ENCODE measurements at regions not wholly inside any gene's neighbourhood (a gene's known extent, or its start where the extent isn't known, plus 50 kb on each side); places are given as distances from the start of the nearest gene placed in this dataset.
"Not testable (repeated sequence)": the region's sequence is repeated elsewhere in the genome, so short reads cannot be mapped to it uniquely, and the experiment has no call there.

DNA sequence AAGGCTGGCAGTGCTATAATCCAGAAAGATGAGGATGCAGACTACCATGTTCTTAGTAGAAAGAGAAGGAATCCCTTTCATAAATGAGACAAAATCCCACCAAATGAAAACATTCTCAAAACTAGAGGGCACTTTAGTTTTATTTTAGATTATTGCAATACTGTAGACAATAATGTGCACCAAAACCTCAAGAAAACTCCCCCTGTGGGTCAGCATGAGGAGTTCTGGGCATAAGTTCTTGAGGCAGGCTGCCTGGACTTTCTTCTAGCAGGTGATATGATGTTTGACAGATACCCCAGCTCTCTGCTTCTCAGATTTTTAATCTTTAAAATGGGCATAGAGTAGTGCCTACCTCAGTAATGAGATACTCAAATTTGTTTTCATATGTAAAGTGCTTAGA lies 196.3 kb upstream of the CTNND2 start:
- no peak for DNase-seq (ENCODE audit: low spot score)
- TF ChIP-seq, protein P1, sequence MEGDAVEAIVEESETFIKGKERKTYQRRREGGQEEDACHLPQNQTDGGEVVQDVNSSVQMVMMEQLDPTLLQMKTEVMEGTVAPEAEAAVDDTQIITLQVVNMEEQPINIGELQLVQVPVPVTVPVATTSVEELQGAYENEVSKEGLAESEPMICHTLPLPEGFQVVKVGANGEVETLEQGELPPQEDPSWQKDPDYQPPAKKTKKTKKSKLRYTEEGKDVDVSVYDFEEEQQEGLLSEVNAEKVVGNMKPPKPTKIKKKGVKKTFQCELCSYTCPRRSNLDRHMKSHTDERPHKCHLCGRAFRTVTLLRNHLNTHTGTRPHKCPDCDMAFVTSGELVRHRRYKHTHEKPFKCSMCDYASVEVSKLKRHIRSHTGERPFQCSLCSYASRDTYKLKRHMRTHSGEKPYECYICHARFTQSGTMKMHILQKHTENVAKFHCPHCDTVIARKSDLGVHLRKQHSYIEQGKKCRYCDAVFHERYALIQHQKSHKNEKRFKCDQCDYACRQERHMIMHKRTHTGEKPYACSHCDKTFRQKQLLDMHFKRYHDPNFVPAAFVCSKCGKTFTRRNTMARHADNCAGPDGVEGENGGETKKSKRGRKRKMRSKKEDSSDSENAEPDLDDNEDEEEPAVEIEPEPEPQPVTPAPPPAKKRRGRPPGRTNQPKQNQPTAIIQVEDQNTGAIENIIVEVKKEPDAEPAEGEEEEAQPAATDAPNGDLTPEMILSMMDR (IDR thresholded peaks at IDR 0.05; ENCODE audit: borderline replicate concordance, control extremely low read depth, extremely low read depth, insufficient read depth, missing control alignments) = no peak
- in situ Hi-C loops (cut with MboI; ENCODE audit: low sequenced_read_pairs, unreplicated experiment) = no loop called here

DNA sequence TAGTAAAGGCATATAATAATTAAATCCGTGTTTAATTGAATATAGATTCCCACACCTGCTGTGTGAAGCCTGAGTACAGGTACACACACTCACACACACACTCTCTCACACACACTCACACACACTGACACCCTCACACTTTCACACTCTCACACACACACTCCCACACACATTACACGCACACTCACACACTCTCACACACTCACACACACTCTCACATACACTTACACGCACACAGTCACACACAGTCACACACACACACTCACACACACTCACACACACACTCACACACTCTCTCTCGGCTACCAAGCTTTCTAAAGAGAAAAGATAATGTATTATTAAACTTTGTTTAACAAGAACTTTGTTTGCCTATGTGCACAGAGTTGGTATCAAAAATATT lies 195.1 kb upstream of the CTNND2 start:
- DNase-seq (ENCODE audit: low spot score) = no peak
- TF ChIP-seq, protein P1 (IDR thresholded peaks at IDR 0.05; ENCODE audit: borderline replicate concordance, control extremely low read depth, extremely low read depth, insufficient read depth, missing control alignments) = no peak
- in situ Hi-C loops (cut with MboI; ENCODE audit: low sequenced_read_pairs, unreplicated experiment) = no loop called here

DNA sequence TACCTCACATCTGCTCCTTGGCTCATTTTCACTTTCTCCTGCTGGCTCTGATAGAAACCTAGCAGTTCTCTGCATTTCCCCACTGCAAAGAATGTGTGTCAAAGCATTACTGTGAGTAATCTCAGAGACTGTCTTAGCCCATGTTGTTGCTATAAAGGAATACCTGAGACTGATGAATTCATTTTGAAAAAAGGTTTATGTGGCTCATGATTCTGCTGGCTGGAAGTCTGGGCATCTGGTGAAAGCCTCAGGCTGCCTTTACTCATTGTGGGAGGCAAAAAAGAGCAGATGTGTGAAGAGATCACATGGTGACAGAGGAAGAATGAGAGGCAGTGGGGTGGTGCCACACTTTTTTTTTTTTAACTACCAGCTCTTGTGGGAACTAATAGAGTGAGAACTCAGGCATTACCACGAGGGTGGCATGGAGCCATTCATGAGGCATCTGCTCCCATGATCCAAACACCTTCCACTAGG lies 191.6 kb upstream of the CTNND2 start:
- in situ Hi-C loops (cut with MboI; ENCODE audit: low sequenced_read_pairs, unreplicated experiment) = no loop called here
- TF ChIP-seq, protein P1 (IDR thresholded peaks at IDR 0.05; ENCODE audit: borderline replicate concordance, control extremely low read depth, extremely low read depth, insufficient read depth, missing control alignments) = no peak
- DNase-seq (ENCODE audit: low spot score) = no peak

DNA sequence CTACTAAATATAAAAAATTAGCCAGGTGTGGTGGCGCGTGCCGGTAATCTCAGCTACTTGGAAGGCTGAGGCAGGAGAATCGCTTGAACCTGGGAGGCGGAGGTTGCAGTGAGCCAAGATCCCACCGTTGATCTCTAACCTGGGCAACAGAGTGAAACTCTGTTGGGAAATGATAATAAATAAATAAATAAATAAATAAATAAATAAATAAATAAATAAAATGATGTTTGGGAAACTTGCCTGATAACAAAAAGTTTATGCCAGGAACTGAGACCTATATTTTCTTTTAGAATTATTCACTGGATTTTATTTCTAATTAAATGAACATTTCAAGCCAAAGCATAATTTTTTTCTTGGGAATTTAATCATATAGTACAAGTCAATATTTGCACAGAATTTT lies 189.3 kb upstream of the CTNND2 start:
- in situ Hi-C loops (cut with MboI; ENCODE audit: low sequenced_read_pairs, unreplicated experiment) = no loop called here

DNA sequence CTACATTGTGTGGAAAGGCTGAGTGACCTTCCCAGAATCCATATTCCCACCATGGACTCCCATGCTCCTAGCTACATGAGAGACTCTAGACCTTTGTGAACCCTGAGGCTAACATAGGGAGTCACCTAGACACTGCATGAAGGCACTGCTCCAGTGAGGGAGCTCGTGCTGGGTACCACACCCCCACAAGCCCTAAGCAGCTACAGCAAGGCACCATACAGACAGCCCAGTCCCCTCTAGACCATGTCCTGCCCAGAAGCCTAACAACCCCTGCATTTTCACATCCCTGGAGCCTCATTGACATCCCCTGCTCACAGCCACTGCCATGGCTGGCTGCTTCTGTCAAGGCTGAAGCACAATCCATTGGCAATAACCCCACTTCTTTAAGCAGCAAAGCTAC lies 176.5 kb upstream of the CTNND2 start:
- in situ Hi-C loops (cut with MboI; ENCODE audit: low sequenced_read_pairs, unreplicated experiment) = no loop called here
- TF ChIP-seq, protein P1 (IDR thresholded peaks at IDR 0.05; ENCODE audit: borderline replicate concordance, control extremely low read depth, extremely low read depth, insufficient read depth, missing control alignments) = no peak
- DNase-seq (ENCODE audit: low spot score) = no peak

More for the DNA sequence above, 189.3 kb upstream of the CTNND2 start:
- DNase-seq (ENCODE audit: low spot score) = no peak
- TF ChIP-seq, protein P1 (IDR thresholded peaks at IDR 0.05; ENCODE audit: borderline replicate concordance, control extremely low read depth, extremely low read depth, insufficient read depth, missing control alignments) = no peak

DNA sequence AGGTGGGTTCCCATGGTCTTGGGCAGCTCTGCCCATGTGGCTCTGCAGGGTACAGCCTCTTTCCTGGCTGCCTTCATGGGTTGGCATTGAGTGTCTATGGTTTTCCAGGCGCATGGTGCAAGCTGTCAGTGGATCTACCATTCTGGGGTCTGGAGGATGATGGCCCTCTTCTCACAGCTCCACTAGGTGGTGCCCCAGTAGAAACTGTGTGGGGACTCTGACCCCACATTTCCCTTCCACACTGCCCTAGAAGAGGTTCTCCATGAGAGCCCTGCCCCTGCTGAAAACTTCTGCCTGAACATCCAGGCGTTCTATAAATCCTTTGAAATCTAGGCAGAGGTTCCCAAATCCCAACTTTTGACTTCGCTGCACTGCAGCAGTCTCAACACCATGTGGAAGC lies 174.0 kb upstream of the CTNND2 start:
- DNase-seq (ENCODE audit: low spot score); in situ Hi-C loops (cut with MboI; ENCODE audit: low sequenced_read_pairs, unreplicated experiment): not testable (repeated sequence)

DNA sequence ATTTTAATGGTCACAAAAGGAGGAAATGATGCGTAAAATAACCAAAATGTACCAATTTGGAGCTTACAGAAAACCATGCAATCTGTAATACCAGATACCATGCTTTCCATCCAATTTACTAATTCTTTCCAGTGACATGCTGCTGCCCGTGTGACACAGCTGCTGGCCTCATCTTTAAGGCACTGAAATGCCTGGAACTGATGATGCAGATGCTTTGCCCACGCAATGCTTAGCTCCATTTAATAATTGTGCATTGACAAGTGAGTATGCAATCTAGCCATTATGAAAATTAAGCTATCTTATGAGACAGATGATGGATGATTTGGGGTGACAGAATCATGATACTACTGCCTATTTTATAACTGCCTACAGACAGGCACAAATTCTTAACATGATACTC lies 169.2 kb upstream of the CTNND2 start:
- in situ Hi-C loops (cut with MboI; ENCODE audit: low sequenced_read_pairs, unreplicated experiment) = no loop called here
- TF ChIP-seq, protein P1 (IDR thresholded peaks at IDR 0.05; ENCODE audit: borderline replicate concordance, control extremely low read depth, extremely low read depth, insufficient read depth, missing control alignments) = no peak
- DNase-seq (ENCODE audit: low spot score) = no peak

Measured in GM13976 (cell line).